ENCODE measurements at regions not wholly inside any gene's neighbourhood (a gene's known extent, or its start where the extent isn't known, plus 50 kb on each side); places are given as distances from the start of the nearest gene placed in this dataset.
A peak's percentile ranks its signal among the peaks of the same experiment; 100 is the strongest.
"Not testable (repeated sequence)": the region's sequence is repeated elsewhere in the genome, so short reads cannot be mapped to it uniquely, and the experiment has no call there.

- H3K27me3 Mint-ChIP-seq = no peaks in the 10 kb centered on the region
- H3K27ac Mint-ChIP-seq = no peak overlapping the region
- DNase-seq = no peak
- ATAC-seq (replicated peaks) = no peak
- peaks cover 0 to 3% of the 10 kb centered on the region in 2 donors for H3K9me3 Mint-ChIP-seq
- no peaks in the 10 kb centered on the region for H3K36me3 Mint-ChIP-seq
- H3K4me3 Mint-ChIP-seq = no peak overlapping the region
- H3K4me1 Mint-ChIP-seq = peaks cover 6 to 9% of the 10 kb centered on the region in 2 donors
Observed at GRCh38 chr2:38494394-38494793, 108.3 kb downstream of the HNRNPLL start.

- Mint-ChIP-seq H3K36me3 (no peaks in the 10 kb centered on the region), H3K27ac (no peak overlapping the region), H3K4me1 (no peaks in the 10 kb centered on the region), H3K9me3 (peaks cover 0 to 3% of the 10 kb centered on the region in 2 donors), H3K4me3 (no peak overlapping the region), H3K27me3 (no peaks in the 10 kb centered on the region)
- no peak for DNase-seq
- no peak for ATAC-seq (replicated peaks)
Observed at GRCh38 chr2:38492042-38492615, 110.6 kb downstream of the HNRNPLL start.

- Mint-ChIP-seq H3K9me3 (peaks cover 0 to 3% of the 10 kb centered on the region in 2 donors), H3K27ac (no peak overlapping the region), H3K4me1 (no peaks in the 10 kb centered on the region), H3K4me3 (no peak overlapping the region), H3K27me3 (no peaks in the 10 kb centered on the region), H3K36me3 (no peaks in the 10 kb centered on the region)
- DNase-seq (no peak), ATAC-seq (replicated peaks) (no peak)
Observed at GRCh38 chr2:38491436-38491835, 111.3 kb downstream of the HNRNPLL start.

GRCh38 chr2:38489846-38490245 lies 112.8 kb upstream of the ATL2 start:
- no peaks in the 10 kb centered on the region for H3K4me1 Mint-ChIP-seq
- no peak overlapping the region for H3K4me3 Mint-ChIP-seq
- ATAC-seq (replicated peaks) (no peak), DNase-seq (no peak)
- peaks cover 0 to 3% of the 10 kb centered on the region in 2 donors for H3K9me3 Mint-ChIP-seq
- H3K27me3 Mint-ChIP-seq = no peaks in the 10 kb centered on the region
- H3K27ac Mint-ChIP-seq = no peak overlapping the region
- H3K36me3 Mint-ChIP-seq = no peaks in the 10 kb centered on the region

GRCh38 chr2:38487852-38488251 lies 110.8 kb upstream of the ATL2 start:
- peaks cover 0 to 2% of the 10 kb centered on the region in 2 donors for H3K4me1 Mint-ChIP-seq
- no peak for ATAC-seq (replicated peaks)
- peaks cover 0 to 5% of the 10 kb centered on the region in 2 donors for H3K27me3 Mint-ChIP-seq
- DNase-seq = no peak
- H3K9me3 Mint-ChIP-seq = no peaks in the 10 kb centered on the region
- no peaks in the 10 kb centered on the region for H3K36me3 Mint-ChIP-seq
- H3K4me3 Mint-ChIP-seq = no peak overlapping the region
- no peak overlapping the region for H3K27ac Mint-ChIP-seq

- Mint-ChIP-seq H3K4me1 (peaks cover 0 to 2% of the 10 kb centered on the region in 2 donors), H3K27me3 (peaks cover 0 to 5% of the 10 kb centered on the region in 2 donors), H3K36me3 (no peaks in the 10 kb centered on the region), H3K27ac (peak overlapping the region; percentile 20), H3K4me3 (no peak overlapping the region), H3K9me3 (peaks cover 0 to 3% of the 10 kb centered on the region in 2 donors)
- DNase-seq = no peak
- ATAC-seq (replicated peaks) = no peak
Observed at GRCh38 chr2:38486213-38487026, 109.3 kb upstream of the ATL2 start.

- Mint-ChIP-seq H3K4me1 (peaks cover 0 to 2% of the 10 kb centered on the region in 2 donors), H3K27ac (no peak overlapping the region), H3K27me3 (peaks cover 2 to 5% of the 10 kb centered on the region in 2 donors), H3K9me3 (peaks cover 2 to 7% of the 10 kb centered on the region in 2 donors), H3K36me3 (peaks cover 2% of the 10 kb centered on the region in 2 donors), H3K4me3 (no peak overlapping the region)
- DNase-seq (no peak), ATAC-seq (replicated peaks) (peak; percentile 99 to 100)
Observed at GRCh38 chr2:38485734-38486133, 108.7 kb upstream of the ATL2 start.

GRCh38 chr2:38484957-38485356 lies 107.9 kb upstream of the ATL2 start:
- peaks cover 4 to 5% of the 10 kb centered on the region in 2 donors for H3K27me3 Mint-ChIP-seq

GRCh38 chr2:38483776-38484501 lies 106.9 kb upstream of the ATL2 start:
- DNase-seq (no peak), ATAC-seq (replicated peaks) (no peak)
- peaks cover 4 to 6% of the 10 kb centered on the region in 2 donors for H3K36me3 Mint-ChIP-seq
- H3K9me3 Mint-ChIP-seq = peaks cover 14 to 15% of the 10 kb centered on the region in 2 donors
- H3K4me3 Mint-ChIP-seq = no peak overlapping the region
- H3K27ac Mint-ChIP-seq = no peak overlapping the region
- peaks cover 0 to 2% of the 10 kb centered on the region in 2 donors for H3K4me1 Mint-ChIP-seq
- H3K27me3 Mint-ChIP-seq = peaks cover 4 to 5% of the 10 kb centered on the region in 2 donors

More at GRCh38 chr2:38484957-38485356, 107.9 kb upstream of the ATL2 start:
- DNase-seq = no peak
- no peak overlapping the region for H3K27ac Mint-ChIP-seq
- H3K9me3 Mint-ChIP-seq = peaks cover 10 to 14% of the 10 kb centered on the region in 2 donors
- no peak for ATAC-seq (replicated peaks)
- no peak overlapping the region for H3K4me3 Mint-ChIP-seq
- H3K36me3 Mint-ChIP-seq = peaks cover 4% of the 10 kb centered on the region in 2 donors
- peaks cover 0 to 2% of the 10 kb centered on the region in 2 donors for H3K4me1 Mint-ChIP-seq

- peaks cover 14 to 15% of the 10 kb centered on the region in 2 donors for H3K9me3 Mint-ChIP-seq
- ATAC-seq (replicated peaks); H3K27ac Mint-ChIP-seq; H3K36me3 Mint-ChIP-seq; H3K27me3 Mint-ChIP-seq; H3K4me3 Mint-ChIP-seq; DNase-seq; H3K4me1 Mint-ChIP-seq: not testable (repeated sequence)
Observed at GRCh38 chr2:38482710-38483109, 105.6 kb upstream of the ATL2 start.

GRCh38 chr2:38480617-38481016 lies 103.5 kb upstream of the ATL2 start:
- H3K4me1 Mint-ChIP-seq = peaks cover 0 to 2% of the 10 kb centered on the region in 2 donors
- peaks cover 14 to 15% of the 10 kb centered on the region in 2 donors for H3K9me3 Mint-ChIP-seq
- peaks cover 12 to 20% of the 10 kb centered on the region in 2 donors for H3K27me3 Mint-ChIP-seq
- peaks cover 4 to 6% of the 10 kb centered on the region in 2 donors for H3K36me3 Mint-ChIP-seq
- H3K4me3 Mint-ChIP-seq = no peak overlapping the region
- ATAC-seq (replicated peaks) (no peak), DNase-seq (no peak)
- no peak overlapping the region for H3K27ac Mint-ChIP-seq

GRCh38 chr2:38477006-38477405 lies 99.9 kb upstream of the ATL2 start:
- Mint-ChIP-seq H3K4me1 (peaks cover 4 to 5% of the 10 kb centered on the region in 2 donors), H3K4me3 (no peak overlapping the region), H3K9me3 (peaks cover 14 to 15% of the 10 kb centered on the region in 2 donors), H3K36me3 (peaks cover 4 to 6% of the 10 kb centered on the region in 2 donors), H3K27me3 (peaks cover 29 to 42% of the 10 kb centered on the region in 2 donors), H3K27ac (no peak overlapping the region)
- no peak for DNase-seq
- no peak for ATAC-seq (replicated peaks)

GRCh38 chr2:38475567-38475881 lies 98.5 kb upstream of the ATL2 start:
- H3K4me1 Mint-ChIP-seq = peaks cover 4 to 5% of the 10 kb centered on the region in 2 donors
- H3K4me3 Mint-ChIP-seq = no peak overlapping the region
- H3K36me3 Mint-ChIP-seq = peaks cover under 1 to 2% of the 10 kb centered on the region in 2 donors
- H3K9me3 Mint-ChIP-seq = peaks cover 6 to 10% of the 10 kb centered on the region in 2 donors
- peaks cover 27 to 50% of the 10 kb centered on the region in 2 donors for H3K27me3 Mint-ChIP-seq
- H3K27ac Mint-ChIP-seq = no peak overlapping the region
- no peak for DNase-seq
- ATAC-seq (replicated peaks) = no peak

Data from stimulated activated naive B cell treated with anti-CD40 and anti-IgM and Interleukin-4, amounts not matched to agents 10 μg/mL and 1 μg/mL and 100 μg/mL, for 72 hours (primary cell).